Hematopoietic multipotent progenitor cell treated with erythropoietin and hydrocortisone succinate and interleukin-3 and kit ligand, for 8 days (in vitro differentiated cells): ENCODE measurements at regions not wholly inside any gene's neighbourhood (a gene's known extent, or its start where the extent isn't known, plus 50 kb on each side); places are given as distances from the start of the nearest gene placed in this dataset.

Experiments used
- DNase-seq: peaks from one replicate; pipeline ENCODE4 v3.0.0-alpha.2; 2015

- DNase-seq, result no peak
Measured at GRCh38 chr10:131585761-131586160, 274.2 kb upstream of the TCERG1L start.

GRCh38 chr10:131586958-131587357 lies 275.4 kb upstream of the TCERG1L start:
- no peak for DNase-seq

GRCh38 chr10:131587976-131588680 lies 276.6 kb upstream of the TCERG1L start:
- DNase-seq, result no peak

- DNase-seq, result no peak
Measured at GRCh38 chr10:131588704-131589220, 277.2 kb upstream of the TCERG1L start.

GRCh38 chr10:131590567-131590966 lies 279.0 kb upstream of the TCERG1L start:
- DNase-seq, result no peak

GRCh38 chr10:131591936-131592335 lies 280.4 kb upstream of the TCERG1L start:
- DNase-seq, result no peak

GRCh38 chr10:131609176-131609575 lies 291.6 kb upstream of the PPP2R2D start:
- DNase-seq, result no peak

GRCh38 chr10:131615150-131615549 lies 285.7 kb upstream of the PPP2R2D start:
- DNase-seq, result no peak

- DNase-seq, result no peak
Measured at GRCh38 chr10:131616040-131616439, 284.8 kb upstream of the PPP2R2D start.

GRCh38 chr10:131617113-131617858 lies 283.5 kb upstream of the PPP2R2D start:
- no peak for DNase-seq

- no peak for DNase-seq
Measured at GRCh38 chr10:131618587-131619267, 282.1 kb upstream of the PPP2R2D start.

- DNase-seq, result no peak
Measured at GRCh38 chr10:131620314-131620713, 280.5 kb upstream of the PPP2R2D start.

- DNase-seq, result no peak
Measured at GRCh38 chr10:131620904-131621303, 279.9 kb upstream of the PPP2R2D start.

GRCh38 chr10:131621784-131622624 lies 278.8 kb upstream of the PPP2R2D start:
- no peak for DNase-seq

GRCh38 chr10:131625041-131625440 lies 275.8 kb upstream of the PPP2R2D start:
- no peak for DNase-seq

GRCh38 chr10:131626274-131626673 lies 274.5 kb upstream of the PPP2R2D start:
- no peak for DNase-seq

- DNase-seq, result no peak
Measured at GRCh38 chr10:131629026-131629770, 271.6 kb upstream of the PPP2R2D start.

- DNase-seq, result no peak
Measured at GRCh38 chr10:131630772-131631258, 270.0 kb upstream of the PPP2R2D start.

GRCh38 chr10:131631619-131632018 lies 269.2 kb upstream of the PPP2R2D start:
- no peak for DNase-seq

GRCh38 chr10:131635564-131636015 lies 265.2 kb upstream of the PPP2R2D start:
- DNase-seq, result no peak

GRCh38 chr10:131636116-131636515 lies 264.7 kb upstream of the PPP2R2D start:
- DNase-seq, result no peak
